ENCODE measurements at regions not wholly inside any gene's neighbourhood (a gene's known extent, or its start where the extent isn't known, plus 50 kb on each side); places are given as distances from the start of the nearest gene placed in this dataset.
"Not testable (repeated sequence)": the region's sequence is repeated elsewhere in the genome, so short reads cannot be mapped to it uniquely, and the experiment has no call there.

DNA sequence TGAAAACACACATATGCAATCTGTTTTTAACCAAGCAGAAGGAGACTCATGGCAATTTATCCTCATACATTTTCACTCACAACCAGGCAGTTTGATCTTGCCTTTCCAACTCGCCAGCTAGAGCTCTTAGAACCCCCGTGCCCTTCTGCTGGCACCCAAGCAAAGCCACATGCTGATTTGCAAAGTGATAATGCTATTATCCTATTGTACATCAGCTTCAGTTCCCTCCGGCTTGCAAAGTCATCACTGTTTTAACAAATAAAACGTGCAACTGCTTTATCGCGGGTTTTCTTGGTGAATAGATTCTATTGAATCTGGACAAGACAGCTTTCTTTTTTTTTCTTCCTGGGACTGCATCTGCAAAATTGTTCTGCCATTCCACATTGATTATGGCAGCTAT lies 314.6 kb downstream of the LNPK start:
- no peak for DNase-seq (ENCODE audit: low spot score)

DNA sequence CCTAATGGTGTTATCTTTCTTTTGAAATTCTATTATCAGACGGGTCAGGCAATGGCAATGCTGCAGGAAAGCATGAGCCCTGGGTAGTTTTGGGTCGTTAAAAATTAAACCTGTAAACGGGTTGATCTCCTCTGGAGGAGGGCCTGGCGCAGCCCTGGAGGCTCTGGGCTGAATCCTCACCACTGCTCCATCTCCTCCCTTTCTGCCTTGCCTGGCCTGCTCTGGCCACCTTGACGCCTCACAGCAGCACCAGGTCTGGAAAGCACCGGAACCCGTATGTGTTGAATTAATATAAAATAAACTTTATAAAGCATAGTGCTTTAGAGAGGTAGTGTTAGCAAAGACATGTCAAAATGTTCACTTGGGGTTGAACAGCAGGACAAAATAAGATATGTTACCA lies 316.1 kb downstream of the LNPK start:
- no peak for DNase-seq (ENCODE audit: low spot score)

GRCh38 chr2:175684466-175684865 lies 317.6 kb downstream of the LNPK start:
- DNase-seq (ENCODE audit: low spot score) = no peak

GRCh38 chr2:175679728-175680127 lies 322.3 kb downstream of the LNPK start:
- DNase-seq (ENCODE audit: low spot score) = no peak

GRCh38 chr2:175679231-175679630 lies 322.8 kb downstream of the LNPK start:
- DNase-seq (ENCODE audit: low spot score) = no peak

- no peak for DNase-seq (ENCODE audit: low spot score)
Measured at GRCh38 chr2:175677880-175678279, 324.2 kb downstream of the LNPK start.

GRCh38 chr2:175676813-175677212 lies 325.3 kb downstream of the LNPK start:
- DNase-seq (ENCODE audit: low spot score) = no peak

DNA sequence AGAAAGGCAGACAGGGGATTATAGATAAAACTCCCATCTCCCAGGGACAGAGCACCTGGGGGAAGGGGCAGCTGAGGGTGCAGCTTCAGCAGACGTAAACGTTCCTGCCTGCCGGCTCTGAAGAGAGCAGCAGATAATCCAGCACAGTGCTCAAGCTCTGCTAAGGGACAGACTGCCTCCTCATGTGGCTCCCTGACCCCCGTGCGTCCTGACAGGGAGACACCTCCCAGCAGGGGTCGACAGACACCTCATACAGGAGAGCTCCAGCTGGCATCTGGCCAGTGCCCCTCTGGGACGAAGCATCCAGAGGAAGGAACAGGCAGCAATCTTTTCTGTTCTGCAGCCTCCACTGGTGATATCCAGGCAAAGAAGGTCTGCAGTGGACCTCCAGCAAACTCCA lies 333.3 kb downstream of the LNPK start:
- not testable (repeated sequence) for DNase-seq (ENCODE audit: low spot score)

DNA sequence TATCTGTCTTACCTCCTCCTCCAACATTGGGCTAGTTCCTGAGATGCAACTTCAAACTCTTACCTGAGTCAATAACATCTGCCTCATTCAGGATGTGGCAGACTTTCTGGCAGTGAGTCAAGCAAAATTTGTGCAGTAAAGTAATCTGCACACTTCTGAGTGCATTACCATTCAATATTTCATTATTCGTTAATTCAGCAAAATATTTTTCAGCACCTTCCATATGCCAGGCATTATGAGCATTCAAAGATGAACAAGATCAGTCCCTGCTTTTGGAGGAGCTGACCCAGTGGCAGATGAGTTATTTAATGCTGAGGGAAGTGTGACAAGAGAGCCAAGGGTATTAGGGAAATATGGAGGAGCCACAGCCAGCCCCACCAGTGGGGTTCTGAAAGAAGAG lies 339.7 kb downstream of the LNPK start:
- DNase-seq (ENCODE audit: low spot score) = no peak

DNA sequence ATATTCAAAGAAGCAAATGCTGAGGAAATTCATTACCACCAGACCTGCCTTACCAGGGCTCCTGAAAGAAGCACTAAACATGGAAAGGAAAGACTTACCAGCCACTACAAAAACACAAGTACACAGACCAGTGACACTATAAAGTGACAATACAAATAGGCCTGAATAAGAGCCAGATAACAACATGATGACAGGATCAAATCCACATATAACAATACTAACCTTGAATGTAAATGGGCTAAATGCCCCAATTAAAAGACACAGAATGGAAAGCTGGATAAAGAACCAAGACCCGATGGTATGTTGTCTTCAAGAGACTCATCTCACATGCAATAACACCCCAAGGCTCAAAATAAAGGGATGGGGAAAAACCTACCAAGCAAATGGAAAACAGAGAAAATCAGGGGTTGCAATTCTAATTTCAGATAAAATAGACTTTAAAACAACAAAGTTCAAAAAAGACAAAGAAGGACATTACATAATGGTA lies 353.4 kb downstream of the LNPK start:
- no peak for DNase-seq (ENCODE audit: low spot score)

DNA sequence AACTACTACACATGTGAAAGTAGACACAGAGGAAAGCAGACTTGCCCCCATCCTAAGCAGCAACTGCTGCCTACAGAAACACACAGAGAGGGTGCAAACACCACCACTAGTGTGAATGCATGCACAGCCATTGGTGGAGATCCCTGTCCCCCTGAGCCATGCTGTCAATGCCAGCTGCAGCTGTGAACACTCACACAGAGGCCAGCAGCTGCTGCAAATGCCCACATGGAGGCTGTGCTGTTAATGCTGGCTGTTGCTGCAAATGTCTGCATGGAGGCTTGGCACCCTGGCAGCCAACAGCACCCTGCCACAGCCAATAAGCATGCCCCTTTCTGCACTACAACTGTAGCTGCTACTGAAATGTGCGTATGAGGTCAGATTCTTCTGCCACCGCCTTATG lies 355.0 kb downstream of the LNPK start:
- no peak for DNase-seq (ENCODE audit: low spot score)

DNA sequence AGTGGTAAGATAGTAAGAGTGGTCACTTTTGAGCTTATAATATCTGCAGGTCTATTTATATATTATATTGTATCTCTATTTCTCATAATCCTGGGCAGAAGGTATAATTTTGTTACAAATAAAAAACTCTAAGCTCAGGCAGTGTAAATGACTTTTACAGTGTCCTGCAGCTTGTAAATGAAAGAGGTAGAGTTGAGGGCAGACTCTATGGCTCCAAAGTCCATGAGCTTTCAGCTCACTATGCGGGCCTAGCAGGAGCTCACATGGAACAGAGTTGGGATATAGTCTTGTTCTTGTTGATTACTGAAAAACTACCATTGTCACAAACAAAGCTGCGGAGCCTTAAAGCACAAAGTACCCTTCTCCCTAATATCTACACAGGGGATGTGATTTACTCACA lies 361.4 kb downstream of the LNPK start:
- no peak for DNase-seq (ENCODE audit: low spot score)

DNA sequence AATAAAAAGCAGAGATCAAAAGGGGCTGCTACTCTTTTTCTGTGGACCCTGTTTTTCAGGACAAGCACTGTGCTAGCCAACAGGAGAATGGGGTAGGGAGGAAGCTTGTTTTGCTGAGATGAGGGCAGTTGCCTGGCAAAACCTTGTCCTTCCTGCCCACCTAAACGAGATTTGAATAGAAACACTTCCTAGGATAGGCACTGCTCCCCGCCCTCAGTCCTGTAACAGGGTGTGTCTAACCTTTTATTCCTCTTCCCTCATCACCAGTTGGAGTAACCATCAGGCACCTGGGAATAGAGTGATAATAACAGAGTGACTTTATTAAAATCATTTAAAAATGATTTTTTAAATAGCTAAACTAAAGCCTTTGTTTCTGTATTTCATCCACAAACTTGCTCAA lies 368.8 kb downstream of the LNPK start:
- DNase-seq (ENCODE audit: low spot score) = no peak

DNA sequence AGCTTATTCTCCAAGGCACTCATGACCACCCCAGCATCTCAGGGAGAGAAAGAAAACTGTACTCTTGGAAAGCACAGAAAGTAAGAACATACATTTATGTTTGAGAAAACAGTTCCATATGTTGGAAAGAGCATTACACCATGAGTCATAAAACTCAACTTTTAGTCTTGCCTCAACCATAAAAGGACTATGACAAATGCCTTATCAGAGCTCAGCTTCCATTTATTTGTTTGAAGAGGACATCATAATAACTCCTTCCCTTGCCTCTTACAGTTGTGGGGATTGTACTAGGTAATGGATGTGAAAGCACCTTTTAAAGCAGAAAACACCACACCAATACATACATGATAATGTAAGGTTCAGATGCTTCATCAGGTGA lies 370.8 kb downstream of the LNPK start:
- no peak for DNase-seq (ENCODE audit: low spot score)

DNA sequence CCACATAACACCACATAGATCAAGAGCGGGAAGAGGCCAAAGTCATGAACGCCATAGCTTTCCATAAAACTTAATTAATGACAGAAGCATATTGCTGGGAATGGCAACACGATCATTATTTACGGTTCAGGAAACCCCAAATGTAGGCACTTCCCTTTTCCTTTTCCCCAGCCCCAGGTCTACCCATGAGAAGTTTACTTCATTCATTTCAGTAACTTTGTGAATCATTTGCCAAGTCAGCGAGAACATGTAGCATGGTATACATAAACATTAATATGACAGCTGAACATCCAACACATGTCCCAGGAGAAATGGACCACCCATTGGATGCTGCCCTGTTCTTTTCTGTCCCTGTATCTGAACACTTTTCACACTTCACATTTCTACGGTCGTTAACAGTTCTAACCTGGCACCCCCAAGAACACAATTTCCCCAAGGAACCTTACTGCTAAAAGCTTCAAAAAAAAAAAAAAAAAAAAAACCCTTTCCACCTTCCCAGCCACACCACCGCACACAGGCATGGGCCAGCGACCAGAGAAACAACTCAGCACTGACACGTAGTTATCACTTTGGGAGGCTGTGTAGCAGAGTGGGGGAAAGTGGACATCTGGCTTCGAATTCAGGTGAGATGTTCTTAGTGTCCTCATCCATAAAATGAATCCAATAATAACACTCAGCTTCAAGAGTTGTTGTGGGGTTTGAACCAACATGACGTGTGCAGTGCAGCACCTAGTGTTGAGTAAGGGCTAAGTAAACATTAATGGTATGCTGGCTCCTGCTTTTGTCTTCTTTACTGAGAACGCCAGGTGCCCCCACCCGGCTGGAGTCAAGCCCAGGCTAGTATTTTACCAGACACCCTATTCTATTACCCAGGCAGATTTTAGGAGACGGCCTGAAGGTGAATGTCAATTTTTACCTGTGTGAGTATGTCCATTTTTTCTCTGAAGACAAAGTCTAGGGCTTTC lies 371.5 kb downstream of the LNPK start:
- no peak for DNase-seq (ENCODE audit: low spot score)

- no peak for DNase-seq (ENCODE audit: low spot score)
Measured at GRCh38 chr2:175628243-175628642, 373.8 kb downstream of the LNPK start.

DNA sequence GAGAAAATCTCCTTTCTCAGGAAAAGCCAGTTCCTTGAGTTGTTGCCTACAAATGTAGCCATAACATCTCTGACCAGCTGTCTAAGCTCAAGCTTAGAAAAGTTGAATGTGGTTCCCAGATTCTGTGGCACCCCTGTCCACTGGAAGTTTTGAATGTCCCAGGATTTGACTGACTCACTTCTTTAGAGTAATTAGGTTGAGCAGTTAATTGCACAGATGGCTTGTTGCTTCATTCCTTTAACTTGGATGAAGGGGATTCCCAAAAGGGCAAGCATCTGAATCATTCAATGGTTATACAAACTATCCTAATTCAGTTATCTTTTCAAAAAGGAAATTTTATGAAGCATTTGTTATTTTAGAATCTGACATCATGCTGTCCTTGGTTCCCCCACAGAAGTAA lies 374.7 kb downstream of the LNPK start:
- no peak for DNase-seq (ENCODE audit: low spot score)

GRCh38 chr2:175626796-175627195 lies 375.3 kb downstream of the LNPK start:
- DNase-seq (ENCODE audit: low spot score) = no peak

DNA sequence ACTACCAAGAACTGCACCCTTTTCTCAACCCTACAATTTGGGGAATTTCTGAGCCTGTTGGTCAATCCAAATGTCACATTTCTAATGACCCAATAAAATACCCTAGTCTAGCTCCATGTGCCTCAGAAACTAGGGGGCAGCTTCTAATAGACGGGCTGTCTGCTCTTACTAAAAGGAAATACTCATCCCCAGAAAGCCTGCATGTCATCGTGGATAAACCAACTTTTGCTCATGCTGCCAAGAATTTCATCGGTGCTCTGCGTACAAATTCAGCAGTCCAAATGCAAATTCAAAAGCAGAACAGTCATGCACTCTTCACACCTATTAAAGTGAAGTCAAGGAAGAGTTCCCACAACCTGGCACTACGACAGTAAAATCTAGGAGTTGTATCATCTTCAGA lies 377.3 kb downstream of the LNPK start:
- no peak for DNase-seq (ENCODE audit: low spot score)

GRCh38 chr2:175624211-175624761 lies 377.8 kb downstream of the LNPK start:
- DNase-seq (ENCODE audit: low spot score) = no peak

GRCh38 chr2:175621821-175622220 lies 380.2 kb downstream of the LNPK start:
- DNase-seq (ENCODE audit: low spot score) = no peak

GRCh38 chr2:175620106-175620505 lies 382.0 kb downstream of the LNPK start:
- no peak for DNase-seq (ENCODE audit: low spot score)

All from ureter (tissue), 1 donor.